HG03432 (cell line): ENCODE measurements at regions not wholly inside any gene's neighbourhood (a gene's known extent, or its start where the extent isn't known, plus 50 kb on each side); places are given as distances from the start of the nearest gene placed in this dataset.
A peak's percentile ranks its signal among the peaks of the same experiment; 100 is the strongest.

Source experiments
- ATAC-seq: cut with Tn5 transposase; IDR thresholded peaks from one replicate; pipeline ENCODE4 v1.9.1; 2021; ENCODE audit warnings: mild to moderate bottlenecking, moderate library complexity; ENCODE audit not compliant: unreplicated experiment

GRCh38 chr7:10101351-10101750, 872.3 kb upstream of the PHF14 start:
- ATAC-seq, result no peak

- ATAC-seq, result no peak
These were observed 869.4 kb upstream of the PHF14 start for GRCh38 chr7:10104292-10104691.

- no peak for ATAC-seq
These were observed 867.1 kb upstream of the PHF14 start for GRCh38 chr7:10106609-10107008.

- ATAC-seq, result no peak
These were observed 857.2 kb upstream of the PHF14 start for GRCh38 chr7:10116511-10116910.

- ATAC-seq, result no peak
These were observed 855.9 kb upstream of the PHF14 start for GRCh38 chr7:10117815-10118214.

- no peak for ATAC-seq
These were observed 852.7 kb upstream of the PHF14 start for GRCh38 chr7:10120936-10121335.

- ATAC-seq, result no peak
These were observed 852.0 kb upstream of the PHF14 start for GRCh38 chr7:10121631-10122030.

- ATAC-seq, result no peak
These were observed 851.0 kb upstream of the PHF14 start for GRCh38 chr7:10122551-10123100.

GRCh38 chr7:10128748-10129147, 844.9 kb upstream of the PHF14 start:
- no peak for ATAC-seq

- no peak for ATAC-seq
These were observed 835.4 kb upstream of the PHF14 start for GRCh38 chr7:10138087-10138854.

GRCh38 chr7:10146271-10146670, 827.4 kb upstream of the PHF14 start:
- no peak for ATAC-seq

- no peak for ATAC-seq
These were observed 816.7 kb upstream of the PHF14 start for GRCh38 chr7:10156972-10157371.

- ATAC-seq, result peak; percentile 71
These were observed 791.7 kb upstream of the PHF14 start for GRCh38 chr7:10181996-10182395.

GRCh38 chr7:10192074-10192473, 781.6 kb upstream of the PHF14 start:
- ATAC-seq, result no peak

GRCh38 chr7:10205696-10206095, 768.0 kb upstream of the PHF14 start:
- no peak for ATAC-seq

GRCh38 chr7:10210000-10210399, 763.7 kb upstream of the PHF14 start:
- no peak for ATAC-seq

- ATAC-seq, result no peak
These were observed 762.7 kb upstream of the PHF14 start for GRCh38 chr7:10211016-10211415.

- no peak for ATAC-seq
These were observed 761.8 kb upstream of the PHF14 start for GRCh38 chr7:10211861-10212260.

GRCh38 chr7:10212649-10213048, 761.0 kb upstream of the PHF14 start:
- no peak for ATAC-seq

GRCh38 chr7:10216462-10216861, 757.2 kb upstream of the PHF14 start:
- no peak for ATAC-seq

- ATAC-seq, result no peak
These were observed 752.6 kb upstream of the PHF14 start for GRCh38 chr7:10221084-10221483.

- no peak for ATAC-seq
These were observed 750.7 kb upstream of the PHF14 start for GRCh38 chr7:10222976-10223375.

GRCh38 chr7:10225275-10225674, 748.4 kb upstream of the PHF14 start:
- no peak for ATAC-seq
